Loucy (cell line): ENCODE measurements at regions not wholly inside any gene's neighbourhood (a gene's known extent, or its start where the extent isn't known, plus 50 kb on each side); places are given as distances from the start of the nearest gene placed in this dataset.

Experiments
- EZH2phosphoT487 ChIP-seq: fragments of 200-600 bp; IDR thresholded peaks from 2 replicates; pipeline ENCODE4 v1.6.1; 2018; ENCODE audit warnings: antibody characterized with exemption, mild to moderate bottlenecking, moderate library complexity, borderline replicate concordance
- TF ChIP-seq, protein P1 (sequence below): fragments of 200-600 bp; sonication (generic); conservative IDR thresholded peaks from 2 replicates; pipeline ENCODE4 v1.5.1; 2014; ENCODE audit warnings: mild to moderate bottlenecking, antibody characterized with exemption, low read length

DNA sequence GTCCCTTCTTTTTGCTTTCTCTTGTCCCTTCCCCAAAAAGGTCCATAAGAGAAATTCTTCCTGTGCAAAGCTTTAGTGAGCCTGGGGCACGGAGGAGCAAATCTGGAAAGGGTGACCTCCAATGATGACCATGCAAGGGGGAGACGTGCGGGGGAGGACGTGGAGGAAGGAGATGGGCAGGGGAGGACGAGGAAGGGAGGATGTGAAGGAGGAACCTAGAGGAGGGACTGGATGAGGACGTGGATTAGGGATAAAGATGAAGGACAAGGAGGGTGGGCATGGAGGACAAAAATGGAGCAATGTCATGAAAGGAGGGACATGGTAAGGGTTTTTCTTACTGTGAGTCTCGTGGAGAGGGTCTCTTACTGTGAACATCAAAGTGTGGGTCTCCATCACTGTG lies 139.5 kb downstream of the ERMARD start:
- TF ChIP-seq, protein P1, sequence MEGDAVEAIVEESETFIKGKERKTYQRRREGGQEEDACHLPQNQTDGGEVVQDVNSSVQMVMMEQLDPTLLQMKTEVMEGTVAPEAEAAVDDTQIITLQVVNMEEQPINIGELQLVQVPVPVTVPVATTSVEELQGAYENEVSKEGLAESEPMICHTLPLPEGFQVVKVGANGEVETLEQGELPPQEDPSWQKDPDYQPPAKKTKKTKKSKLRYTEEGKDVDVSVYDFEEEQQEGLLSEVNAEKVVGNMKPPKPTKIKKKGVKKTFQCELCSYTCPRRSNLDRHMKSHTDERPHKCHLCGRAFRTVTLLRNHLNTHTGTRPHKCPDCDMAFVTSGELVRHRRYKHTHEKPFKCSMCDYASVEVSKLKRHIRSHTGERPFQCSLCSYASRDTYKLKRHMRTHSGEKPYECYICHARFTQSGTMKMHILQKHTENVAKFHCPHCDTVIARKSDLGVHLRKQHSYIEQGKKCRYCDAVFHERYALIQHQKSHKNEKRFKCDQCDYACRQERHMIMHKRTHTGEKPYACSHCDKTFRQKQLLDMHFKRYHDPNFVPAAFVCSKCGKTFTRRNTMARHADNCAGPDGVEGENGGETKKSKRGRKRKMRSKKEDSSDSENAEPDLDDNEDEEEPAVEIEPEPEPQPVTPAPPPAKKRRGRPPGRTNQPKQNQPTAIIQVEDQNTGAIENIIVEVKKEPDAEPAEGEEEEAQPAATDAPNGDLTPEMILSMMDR: no peak
- no peak for TF ChIP-seq EZH2phosphoT487
